WERI-Rb-1 (cell line): ENCODE measurements at regions not wholly inside any gene's neighbourhood (a gene's known extent, or its start where the extent isn't known, plus 50 kb on each side); places are given as distances from the start of the nearest gene placed in this dataset.

Source experiments
- DNase-seq: peaks from one replicate; pipeline ENCODE4 v3.0.0-alpha.2; 2020
- H3K27ac ChIP-seq: fragments of 250-450 bp; sonication (Bioruptor Pico); 2 replicates; pipeline ENCODE4 v1.5.1; 2020; ENCODE audit warnings: mild to moderate bottlenecking, moderate library complexity
- H3K27me3 ChIP-seq: fragments of 250-450 bp; sonication (Bioruptor Pico); 2 replicates; pipeline ENCODE4 v1.5.1; 2021; ENCODE audit warnings: mild to moderate bottlenecking, low read depth, moderate library complexity; ENCODE audit not compliant: insufficient read depth, severe bottlenecking
- H3K36me3 ChIP-seq: fragments of 250-450 bp; sonication (Bioruptor Pico); 2 replicates; pipeline ENCODE4 v1.5.1; 2020; ENCODE audit warnings: mild to moderate bottlenecking, moderate library complexity
- H3K4me3 ChIP-seq: 2 replicates; pipeline ENCODE4 v1.5.1; 2011; ENCODE audit warnings: low read depth, mild to moderate bottlenecking, control low read depth, low read length
- H3K9me3 ChIP-seq: fragments of 250-450 bp; sonication (Bioruptor Pico); 2 replicates; pipeline ENCODE4 v1.5.1; 2021; ENCODE audit warnings: mild to moderate bottlenecking, moderate library complexity; ENCODE audit not compliant: severe bottlenecking
- CTCF ChIP-seq: IDR thresholded peaks from 2 replicates; pipeline ENCODE4 v1.5.1; 2011; ENCODE audit warnings: low read depth, mild to moderate bottlenecking, control low read depth, inconsistent platforms, low read length

- no peak for DNase-seq
- H3K36me3 ChIP-seq, result no peaks in the 10 kb centered on the region
- no peak overlapping the region for H3K27ac ChIP-seq
- no peaks in the 10 kb centered on the region for H3K9me3 ChIP-seq
- no peak overlapping the region for H3K4me3 ChIP-seq
- no peaks in the 10 kb centered on the region for H3K27me3 ChIP-seq
- no peak for TF ChIP-seq CTCF
Measured at GRCh38 chr2:204220896-204221295, 284.3 kb downstream of the ICOS start.

GRCh38 chr2:204223046-204223445 is 286.5 kb downstream of the ICOS start:
- Histone ChIP-seq H3K27ac (no peak overlapping the region), H3K4me3 (no peak overlapping the region), H3K9me3 (no peaks in the 10 kb centered on the region), H3K27me3 (no peaks in the 10 kb centered on the region), H3K36me3 (no peaks in the 10 kb centered on the region)
- TF ChIP-seq CTCF, result no peak
- DNase-seq, result no peak

GRCh38 chr2:204223544-204223943 is 287.0 kb downstream of the ICOS start:
- H3K27ac ChIP-seq, result no peak overlapping the region
- H3K36me3 ChIP-seq, result no peaks in the 10 kb centered on the region
- no peak for DNase-seq
- no peaks in the 10 kb centered on the region for H3K9me3 ChIP-seq
- H3K27me3 ChIP-seq, result no peaks in the 10 kb centered on the region
- no peak for TF ChIP-seq CTCF
- no peak overlapping the region for H3K4me3 ChIP-seq

GRCh38 chr2:204225671-204226073 is 289.1 kb downstream of the ICOS start:
- no peaks in the 10 kb centered on the region for H3K9me3 ChIP-seq
- TF ChIP-seq CTCF, result no peak
- H3K27me3 ChIP-seq, result peaks cover 3% of the 10 kb centered on the region
- no peak overlapping the region for H3K4me3 ChIP-seq
- no peak for DNase-seq
- no peak overlapping the region for H3K27ac ChIP-seq
- no peaks in the 10 kb centered on the region for H3K36me3 ChIP-seq

GRCh38 chr2:204226305-204226880 is 289.8 kb downstream of the ICOS start:
- no peak overlapping the region for H3K4me3 ChIP-seq
- H3K36me3 ChIP-seq, result no peaks in the 10 kb centered on the region
- no peaks in the 10 kb centered on the region for H3K9me3 ChIP-seq
- H3K27me3 ChIP-seq, result peaks cover 3% of the 10 kb centered on the region
- no peak overlapping the region for H3K27ac ChIP-seq
- DNase-seq, result no peak
- no peak for TF ChIP-seq CTCF

- no peak overlapping the region for H3K4me3 ChIP-seq
- no peak overlapping the region for H3K27ac ChIP-seq
- TF ChIP-seq CTCF, result no peak
- H3K27me3 ChIP-seq, result peaks cover 3% of the 10 kb centered on the region
- H3K9me3 ChIP-seq, result no peaks in the 10 kb centered on the region
- no peaks in the 10 kb centered on the region for H3K36me3 ChIP-seq
- DNase-seq, result peak; percentile 80
Measured at GRCh38 chr2:204228169-204228886, 291.8 kb downstream of the ICOS start.
